ENCODE measurements at regions not wholly inside any gene's neighbourhood (a gene's known extent, or its start where the extent isn't known, plus 50 kb on each side); places are given as distances from the start of the nearest gene placed in this dataset.
"Not testable (repeated sequence)": the region's sequence is repeated elsewhere in the genome, so short reads cannot be mapped to it uniquely, and the experiment has no call there.

GRCh38 chr13:58504202-58504700, 872.7 kb downstream of the PCDH17 start:
- not testable (repeated sequence) for TF ChIP-seq CTCF (tag by site-specific recombination; IDR thresholded peaks at IDR 0.05); ZBTB1 (tag by site-specific recombination; IDR thresholded peaks at IDR 0.05); SCRT1 (tag by site-specific recombination; IDR thresholded peaks at IDR 0.05; ENCODE audit: borderline replicate concordance); PBX3 (CRISPR knock-in tag; IDR thresholded peaks at IDR 0.05)

Measured in HEK293 (cell line).